Activated naive CD8-positive, alpha-beta T cell (primary cell): ENCODE measurements at regions not wholly inside any gene's neighbourhood (a gene's known extent, or its start where the extent isn't known, plus 50 kb on each side); places are given as distances from the start of the nearest gene placed in this dataset.
"Not testable (repeated sequence)": the region's sequence is repeated elsewhere in the genome, so short reads cannot be mapped to it uniquely, and the experiment has no call there.

ENCODE experiments used
- H3K27ac Mint-ChIP-seq: one replicate; pipeline ENCODE4 v1.8.0; 2021; ENCODE audit warnings: mixed read lengths
- H3K27me3 Mint-ChIP-seq: one replicate; pipeline ENCODE4 v1.8.0; 2021; ENCODE audit warnings: mixed read lengths
- H3K36me3 Mint-ChIP-seq: one replicate; pipeline ENCODE4 v1.8.0; 2021; ENCODE audit warnings: mixed read lengths
- H3K4me1 Mint-ChIP-seq: one replicate; pipeline ENCODE4 v1.8.0; 2021; ENCODE audit warnings: low read depth, mixed read lengths
- H3K4me3 Mint-ChIP-seq: one replicate; pipeline ENCODE4 v1.8.0; 2021; ENCODE audit warnings: mild to moderate bottlenecking, mixed read lengths
- H3K9me3 Mint-ChIP-seq: one replicate; pipeline ENCODE4 v1.8.0; 2021; ENCODE audit warnings: low read depth, mixed read lengths

DNA sequence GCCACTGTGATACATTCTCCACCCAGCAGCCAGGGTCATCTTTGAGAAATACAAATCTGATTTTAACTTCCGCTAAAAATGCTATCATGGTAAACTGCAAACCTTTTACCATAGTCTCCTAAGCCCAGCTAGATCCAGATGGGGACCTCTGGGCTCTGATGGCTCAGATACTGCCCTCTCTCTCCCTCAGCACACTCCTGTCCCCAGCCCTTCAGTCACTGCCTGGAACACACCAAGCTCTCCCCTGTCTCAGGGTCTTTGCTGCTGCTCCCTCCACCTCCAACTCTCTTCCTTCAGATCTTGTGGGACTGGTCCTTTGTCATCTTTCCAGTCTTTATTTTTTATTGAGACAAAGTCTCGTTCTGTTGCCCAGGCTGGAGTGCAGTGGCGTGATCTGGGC lies 65.1 kb downstream of the SPRY4 start:
- Mint-ChIP-seq H3K27ac (no peak overlapping the region), H3K4me1 (no peaks in the 10 kb centered on the region), H3K36me3 (peaks cover 5% of the 10 kb centered on the region), H3K4me3 (no peak overlapping the region), H3K9me3 (no peaks in the 10 kb centered on the region), H3K27me3 (no peaks in the 10 kb centered on the region)

DNA sequence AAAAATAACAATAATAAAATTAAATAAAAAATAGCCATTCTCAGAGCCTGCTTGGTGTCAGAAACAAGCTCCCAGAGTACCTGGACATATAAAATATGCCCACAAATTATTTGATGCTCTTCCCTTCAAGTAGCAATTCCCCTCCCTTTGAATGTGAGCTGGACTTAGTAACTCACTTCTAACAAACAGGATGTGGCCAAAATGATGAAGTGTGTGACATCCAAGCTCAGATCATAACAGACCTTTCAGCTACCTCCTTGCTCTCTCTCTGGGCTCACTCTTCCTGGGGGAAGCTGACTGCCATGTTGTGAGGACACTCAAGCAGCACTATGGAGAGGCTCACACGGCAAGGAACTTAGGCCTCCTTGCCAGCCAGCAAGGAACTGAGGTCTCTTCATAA lies 69.0 kb downstream of the SPRY4 start:
- H3K27me3 Mint-ChIP-seq, result no peaks in the 10 kb centered on the region
- H3K4me3 Mint-ChIP-seq, result no peak overlapping the region
- H3K4me1 Mint-ChIP-seq, result no peaks in the 10 kb centered on the region
- peaks cover 5% of the 10 kb centered on the region for H3K36me3 Mint-ChIP-seq
- no peak overlapping the region for H3K27ac Mint-ChIP-seq
- H3K9me3 Mint-ChIP-seq, result no peaks in the 10 kb centered on the region

DNA sequence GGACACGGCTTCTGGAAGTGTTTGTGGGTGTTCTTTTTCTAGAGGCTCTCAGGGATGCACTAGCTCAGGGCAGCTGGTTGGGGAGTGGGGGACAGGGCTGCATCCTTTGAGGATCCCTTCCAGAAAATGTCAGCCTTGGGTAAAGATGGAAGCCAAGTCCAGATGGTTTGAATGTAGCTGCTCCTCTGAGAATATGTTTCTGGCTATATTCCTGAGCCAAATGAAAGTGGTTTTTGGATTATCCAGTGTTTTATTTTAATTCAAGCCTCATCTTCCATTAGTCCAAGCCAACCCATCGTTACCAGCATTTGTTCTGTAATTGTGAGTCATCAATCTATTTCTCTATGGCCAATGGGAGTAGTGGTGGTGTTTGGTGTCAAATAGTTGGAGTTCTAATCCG lies 70.4 kb downstream of the SPRY4 start:
- no peaks in the 10 kb centered on the region for H3K4me1 Mint-ChIP-seq
- H3K27me3 Mint-ChIP-seq, result no peaks in the 10 kb centered on the region
- no peaks in the 10 kb centered on the region for H3K9me3 Mint-ChIP-seq
- no peak overlapping the region for H3K4me3 Mint-ChIP-seq
- peaks cover 5% of the 10 kb centered on the region for H3K36me3 Mint-ChIP-seq
- H3K27ac Mint-ChIP-seq, result no peak overlapping the region

DNA sequence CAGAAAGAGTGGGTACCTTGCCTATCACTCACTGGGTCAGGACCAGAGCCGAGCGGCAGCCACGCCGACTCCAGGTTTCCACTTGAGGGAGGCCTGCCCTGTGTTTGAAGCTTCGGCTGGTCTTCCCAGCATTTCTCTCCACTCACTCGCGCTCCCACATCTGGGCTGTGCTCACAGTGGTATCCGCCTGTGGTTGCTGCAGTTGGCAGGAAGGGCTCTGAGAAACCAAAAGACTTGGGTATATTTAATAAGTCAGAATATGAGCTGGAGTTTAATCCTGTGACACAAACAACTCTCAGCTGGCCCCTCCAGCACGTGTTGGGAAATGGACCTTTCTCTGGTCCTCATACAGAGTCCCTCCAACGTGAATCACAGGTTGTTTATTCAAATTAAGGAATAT lies 70.9 kb downstream of the SPRY4 start:
- Mint-ChIP-seq H3K36me3 (peaks cover 5% of the 10 kb centered on the region), H3K4me3 (no peak overlapping the region), H3K4me1 (no peaks in the 10 kb centered on the region), H3K27me3 (no peaks in the 10 kb centered on the region), H3K9me3 (no peaks in the 10 kb centered on the region), H3K27ac (no peak overlapping the region)

DNA sequence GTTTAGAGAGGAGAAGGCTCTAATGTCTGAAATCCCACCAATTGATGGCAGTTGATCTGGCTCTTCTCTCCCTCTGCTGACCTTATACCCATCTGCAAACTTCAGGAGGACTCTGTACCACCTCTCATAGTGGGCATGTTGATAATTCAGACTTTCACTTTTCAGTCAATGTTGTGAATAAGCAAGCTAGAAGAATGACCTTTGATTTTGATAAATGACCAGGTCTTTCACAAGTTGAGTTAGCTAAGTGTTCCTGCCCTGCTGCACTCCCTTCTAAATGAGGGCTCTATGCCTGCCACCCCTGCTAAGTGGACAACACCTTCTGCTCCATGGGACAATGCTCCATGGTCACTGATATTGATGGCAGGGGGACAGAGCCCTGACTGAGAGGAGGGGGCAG lies 74.7 kb downstream of the SPRY4 start:
- Mint-ChIP-seq H3K4me3 (no peak overlapping the region), H3K9me3 (no peaks in the 10 kb centered on the region), H3K27ac (no peak overlapping the region), H3K36me3 (no peaks in the 10 kb centered on the region), H3K27me3 (no peaks in the 10 kb centered on the region), H3K4me1 (no peaks in the 10 kb centered on the region)

DNA sequence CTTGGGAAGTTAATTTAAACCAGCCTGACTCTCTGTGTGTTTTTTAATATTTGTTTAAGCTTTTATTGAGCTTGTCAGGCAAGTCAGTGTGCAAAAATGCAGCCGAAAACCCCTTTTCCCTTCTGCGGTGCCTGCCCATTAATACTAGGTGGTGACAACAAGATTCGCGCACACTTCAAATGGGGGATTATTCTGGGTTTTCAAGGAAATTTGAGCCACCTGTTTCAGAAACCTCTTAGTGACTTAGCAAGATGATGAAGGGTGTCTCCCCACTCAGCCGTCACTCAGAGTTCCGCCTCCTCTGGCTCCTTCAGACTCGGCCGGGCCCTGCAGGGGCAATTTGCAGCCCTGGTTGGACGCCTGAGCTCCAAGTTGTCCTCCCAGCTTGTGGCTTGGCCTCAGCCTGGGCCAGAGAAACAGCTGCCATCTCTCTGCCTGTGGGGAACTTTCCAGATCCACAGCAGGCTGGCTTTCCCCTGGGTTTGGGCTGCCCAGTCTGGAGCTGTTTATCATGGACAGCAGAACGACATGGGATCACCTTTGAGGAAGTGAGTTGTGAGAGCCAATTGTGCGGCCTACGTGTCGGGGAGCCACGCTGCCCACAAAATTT lies 75.9 kb downstream of the SPRY4 start:
- Mint-ChIP-seq H3K4me1 (no peaks in the 10 kb centered on the region), H3K27me3 (no peaks in the 10 kb centered on the region), H3K9me3 (no peaks in the 10 kb centered on the region), H3K36me3 (no peaks in the 10 kb centered on the region), H3K27ac (no peak overlapping the region), H3K4me3 (no peak overlapping the region)

DNA sequence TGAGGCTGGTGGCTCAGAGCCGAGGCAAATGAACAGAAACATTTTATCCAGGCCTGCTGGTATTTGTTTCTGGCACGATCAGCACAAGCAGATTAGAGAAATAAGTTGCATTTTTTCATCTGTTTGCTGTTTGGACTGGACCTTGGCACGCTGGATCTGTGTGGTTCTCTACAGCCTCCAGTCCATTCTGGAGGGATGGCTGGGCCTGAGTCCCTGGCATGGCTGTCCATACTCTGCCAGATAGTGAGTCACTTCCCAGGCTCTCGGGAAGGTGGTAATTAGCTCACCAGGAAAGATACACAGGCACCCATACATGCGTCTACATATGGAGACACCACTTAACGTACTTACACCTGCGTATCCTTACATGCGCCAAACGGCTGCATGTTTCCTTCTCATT lies 78.6 kb downstream of the SPRY4 start:
- no peaks in the 10 kb centered on the region for H3K9me3 Mint-ChIP-seq
- no peak overlapping the region for H3K4me3 Mint-ChIP-seq
- no peaks in the 10 kb centered on the region for H3K27me3 Mint-ChIP-seq
- no peaks in the 10 kb centered on the region for H3K4me1 Mint-ChIP-seq
- no peaks in the 10 kb centered on the region for H3K36me3 Mint-ChIP-seq
- no peak overlapping the region for H3K27ac Mint-ChIP-seq

DNA sequence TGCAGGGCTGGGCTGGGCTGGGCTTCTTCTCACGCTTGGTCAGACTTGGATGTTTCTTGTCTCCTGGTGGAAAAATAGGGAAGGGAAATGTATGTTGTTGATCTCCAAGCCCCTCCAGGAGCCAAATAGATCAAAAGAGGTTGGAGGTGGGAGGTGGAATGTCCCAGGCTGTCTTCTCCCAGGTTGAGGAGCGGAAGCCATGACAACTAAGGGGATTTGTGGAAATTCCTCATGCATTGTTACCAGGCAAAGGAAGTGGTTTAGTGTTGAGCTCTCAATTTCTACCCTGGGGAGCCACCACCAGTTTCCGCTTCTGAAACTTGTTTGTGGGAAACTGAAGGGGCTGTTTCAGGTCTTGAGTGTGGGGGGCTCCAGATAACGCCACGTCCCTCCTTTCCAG lies 79.0 kb downstream of the SPRY4 start:
- H3K9me3 Mint-ChIP-seq, result no peaks in the 10 kb centered on the region
- H3K4me3 Mint-ChIP-seq, result no peak overlapping the region
- H3K27me3 Mint-ChIP-seq, result no peaks in the 10 kb centered on the region
- H3K27ac Mint-ChIP-seq, result no peak overlapping the region
- no peaks in the 10 kb centered on the region for H3K36me3 Mint-ChIP-seq
- no peaks in the 10 kb centered on the region for H3K4me1 Mint-ChIP-seq

DNA sequence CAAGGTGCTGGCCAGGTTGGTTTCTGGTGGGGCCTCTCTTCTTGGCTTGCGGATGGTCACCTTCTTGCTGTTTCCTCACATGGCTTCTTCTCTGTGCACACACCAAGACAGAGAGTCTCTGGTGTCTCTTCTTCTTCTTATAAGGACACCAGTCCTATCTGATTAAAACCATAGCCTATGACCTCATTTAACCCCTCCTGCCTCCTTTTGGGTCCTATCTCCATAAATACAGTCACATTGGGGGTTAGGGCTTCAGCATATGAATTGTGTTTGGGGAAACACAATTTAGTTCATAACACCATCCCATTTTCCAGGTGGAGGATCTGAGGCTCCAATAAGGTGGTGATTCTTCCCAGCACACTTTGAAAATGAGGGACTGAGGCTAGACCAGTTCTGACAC lies 80.4 kb downstream of the SPRY4 start:
- no peak overlapping the region for H3K27ac Mint-ChIP-seq
- H3K27me3 Mint-ChIP-seq, result no peaks in the 10 kb centered on the region
- no peak overlapping the region for H3K4me3 Mint-ChIP-seq
- H3K4me1 Mint-ChIP-seq, result no peaks in the 10 kb centered on the region
- no peaks in the 10 kb centered on the region for H3K9me3 Mint-ChIP-seq
- no peaks in the 10 kb centered on the region for H3K36me3 Mint-ChIP-seq

DNA sequence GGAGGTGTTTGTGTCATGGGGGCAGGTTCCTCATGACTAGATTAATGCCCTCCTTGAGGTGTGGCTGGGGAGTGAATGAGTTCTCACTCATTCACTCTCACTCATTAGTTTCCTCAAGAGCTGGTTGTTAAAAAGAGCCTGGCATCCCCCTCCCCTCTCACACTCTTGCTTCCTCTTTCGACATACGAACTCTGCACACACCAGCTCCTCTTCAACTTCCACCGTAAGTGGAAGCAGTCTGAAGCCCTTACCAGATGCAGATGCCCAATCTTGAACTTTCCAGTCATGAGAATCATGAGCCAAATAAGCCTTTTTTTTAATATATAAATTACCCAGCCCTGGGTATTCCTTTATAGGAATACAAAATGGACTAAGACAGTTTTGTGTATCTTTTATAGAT lies 82.5 kb downstream of the SPRY4 start:
- no peak overlapping the region for H3K27ac Mint-ChIP-seq
- H3K9me3 Mint-ChIP-seq, result no peaks in the 10 kb centered on the region
- H3K4me3 Mint-ChIP-seq, result no peak overlapping the region
- no peaks in the 10 kb centered on the region for H3K36me3 Mint-ChIP-seq
- no peaks in the 10 kb centered on the region for H3K27me3 Mint-ChIP-seq
- H3K4me1 Mint-ChIP-seq, result no peaks in the 10 kb centered on the region

DNA sequence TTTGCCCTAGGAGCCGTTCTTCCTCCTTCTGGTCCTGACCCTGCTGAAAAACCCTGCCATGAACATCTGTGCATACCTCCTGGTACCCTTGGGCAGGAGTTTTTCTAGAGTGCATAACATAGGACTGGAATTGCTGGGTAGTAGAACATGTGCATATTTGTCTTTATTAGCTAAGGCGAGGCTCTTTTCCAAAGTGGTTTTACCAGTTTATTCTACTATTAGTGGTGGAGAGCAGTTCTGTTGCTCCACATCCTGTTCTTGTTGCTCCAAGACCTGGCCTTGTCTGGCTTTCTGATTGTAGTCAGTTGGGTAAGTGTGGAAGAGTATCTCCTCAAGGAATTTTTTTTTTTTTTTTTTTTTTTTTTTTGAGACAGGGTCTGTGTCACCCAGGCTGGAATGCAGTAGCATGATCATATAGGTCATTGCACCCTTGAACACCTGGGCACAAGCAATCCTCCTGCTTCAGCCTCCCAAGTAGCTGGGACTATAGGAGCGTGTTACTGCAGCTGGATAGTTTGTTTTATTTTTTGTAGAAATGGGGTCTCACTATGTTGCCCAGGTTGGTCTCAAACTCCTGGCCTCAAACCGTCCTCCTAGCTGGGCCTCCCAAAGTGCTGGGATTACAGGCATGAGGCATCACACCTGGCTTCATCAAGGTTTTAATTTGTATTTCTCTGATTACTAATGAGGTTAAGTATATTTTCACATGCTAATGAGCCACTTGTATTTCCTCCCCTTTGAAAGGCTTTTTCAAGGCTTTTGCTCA lies 85.2 kb downstream of the SPRY4 start:
- Mint-ChIP-seq H3K4me1 (peaks cover 10% of the 10 kb centered on the region), H3K9me3 (no peaks in the 10 kb centered on the region), H3K4me3 (no peak overlapping the region), H3K27me3 (peaks cover 1% of the 10 kb centered on the region), H3K36me3 (no peaks in the 10 kb centered on the region), H3K27ac (no peak overlapping the region)

DNA sequence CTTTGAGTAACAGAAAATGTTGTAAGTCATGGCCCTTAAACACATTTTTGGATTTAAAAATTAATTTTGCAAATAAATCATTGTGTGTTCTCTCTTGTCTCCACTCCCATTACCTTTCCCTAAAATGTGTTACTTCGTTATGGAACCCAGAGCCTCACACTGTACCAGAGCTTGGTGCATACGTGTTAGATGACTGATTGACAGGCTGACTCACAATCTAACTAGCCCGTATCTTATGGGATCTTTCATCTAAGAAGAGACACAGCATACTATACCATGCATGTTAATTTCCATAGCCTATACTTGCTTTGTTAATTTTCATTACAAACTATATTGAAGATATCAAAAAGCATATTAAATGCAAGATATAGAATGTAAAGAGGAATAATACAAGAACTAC lies 87.1 kb downstream of the SPRY4 start:
- peaks cover 3% of the 10 kb centered on the region for H3K27me3 Mint-ChIP-seq
- no peaks in the 10 kb centered on the region for H3K36me3 Mint-ChIP-seq
- no peak overlapping the region for H3K27ac Mint-ChIP-seq
- no peak overlapping the region for H3K4me3 Mint-ChIP-seq
- no peaks in the 10 kb centered on the region for H3K9me3 Mint-ChIP-seq
- peaks cover 12% of the 10 kb centered on the region for H3K4me1 Mint-ChIP-seq

DNA sequence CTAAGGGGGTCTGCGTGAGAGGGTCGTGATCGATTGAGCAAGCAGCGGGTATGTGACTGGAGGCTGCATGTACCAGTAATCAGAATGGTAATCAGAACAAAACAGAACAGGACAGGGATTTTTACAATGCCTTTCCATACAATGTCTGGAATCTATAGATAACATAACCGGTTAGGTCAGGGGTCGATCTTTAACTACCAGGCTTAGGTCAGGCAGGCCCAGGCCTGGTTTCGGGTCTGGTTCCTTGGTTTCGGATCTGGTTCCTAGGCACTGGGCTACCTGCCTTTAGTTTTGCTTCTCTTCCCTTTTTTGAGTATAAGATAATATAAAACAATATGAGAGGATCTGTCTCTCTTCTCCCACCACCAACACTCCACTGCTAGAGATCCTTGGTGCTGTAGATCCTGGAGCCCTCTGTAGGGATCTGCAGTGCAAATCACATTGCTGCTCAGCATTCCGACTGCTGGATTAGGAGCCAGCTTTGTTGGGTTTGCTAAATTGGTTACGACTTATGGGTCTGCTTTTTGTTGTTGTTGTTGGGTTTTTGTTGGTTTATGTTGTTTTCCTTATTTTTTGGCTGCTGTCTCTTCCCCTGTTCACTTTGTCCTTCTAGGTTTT lies 88.0 kb downstream of the SPRY4 start:
- H3K9me3 Mint-ChIP-seq, H3K27me3 Mint-ChIP-seq, H3K36me3 Mint-ChIP-seq, H3K4me3 Mint-ChIP-seq, H3K27ac Mint-ChIP-seq: not testable (repeated sequence)
- H3K4me1 Mint-ChIP-seq, result peaks cover 12% of the 10 kb centered on the region

DNA sequence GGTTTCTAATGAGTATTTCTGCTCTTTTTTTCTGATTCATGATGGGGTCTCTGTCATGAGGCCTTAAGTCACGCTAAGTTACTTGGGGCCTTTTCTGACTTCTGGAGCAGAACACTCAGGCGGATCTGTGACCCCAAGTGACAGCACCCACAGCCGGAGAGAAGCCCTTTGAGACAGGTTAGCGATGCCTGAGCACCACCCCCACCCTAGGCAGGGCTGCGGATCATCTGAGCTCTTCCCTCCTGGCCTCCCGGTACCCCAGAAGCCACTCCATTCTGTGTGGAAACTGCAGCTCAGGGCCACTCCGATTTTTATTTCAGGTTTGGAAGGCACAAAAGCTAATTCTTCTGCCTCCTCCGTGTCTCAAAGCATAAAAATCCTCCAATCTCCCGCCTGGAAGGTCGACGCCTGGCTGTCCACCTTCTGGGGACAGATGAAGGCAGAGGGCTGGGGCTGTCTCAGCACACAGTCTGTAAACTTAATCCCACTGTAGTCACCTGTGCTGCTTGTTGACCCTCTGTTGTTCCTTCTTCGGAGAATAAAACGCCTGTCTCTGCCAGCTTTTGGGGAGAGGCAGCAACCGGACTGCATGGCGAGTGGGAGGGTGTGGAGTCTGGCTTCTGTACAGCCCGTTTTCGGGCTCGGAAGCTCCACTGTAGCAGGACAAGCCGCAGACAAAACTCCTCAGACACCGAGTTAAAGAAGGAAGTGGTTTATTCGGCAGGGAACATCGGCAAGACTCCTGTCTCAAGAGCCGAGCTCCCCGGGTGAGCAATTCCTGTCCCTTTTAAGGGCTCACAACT lies 88.8 kb downstream of the SPRY4 start:
- Mint-ChIP-seq H3K27ac (no peak overlapping the region), H3K4me3 (no peak overlapping the region), H3K9me3 (no peaks in the 10 kb centered on the region), H3K36me3 (no peaks in the 10 kb centered on the region), H3K27me3 (peaks cover 3% of the 10 kb centered on the region), H3K4me1 (peaks cover 12% of the 10 kb centered on the region)
